Hepatocyte (in vitro differentiated cells): ENCODE measurements at regions not wholly inside any gene's neighbourhood (a gene's known extent, or its start where the extent isn't known, plus 50 kb on each side); places are given as distances from the start of the nearest gene placed in this dataset.

Source experiments
- DNase-seq: peaks from one replicate; pipeline ENCODE4 v3.0.0-alpha.2; 2016; ENCODE audit warnings: low spot score
- H2AFZ ChIP-seq: fragments of 200-600 bp; sonication (generic); 2 replicates; pipeline ENCODE4 v1.6.0; 2016; ENCODE audit warnings: antibody characterized with exemption, mild to moderate bottlenecking
- H3K27ac ChIP-seq: fragments of 200-600 bp; sonication (generic); 2 replicates; pipeline ENCODE4 v1.5.1; 2016; ENCODE audit warnings: mild to moderate bottlenecking
- H3K27me3 ChIP-seq: fragments of 200-600 bp; sonication (generic); 2 replicates; pipeline ENCODE4 v1.6.1; 2016
- H3K36me3 ChIP-seq: fragments of 200-600 bp; sonication (generic); replicated peaks from 2 replicates; pipeline ENCODE4 v1.5.1; 2016; ENCODE audit warnings: low read depth; ENCODE audit not compliant: insufficient read depth
- H3K4me1 ChIP-seq: fragments of 200-600 bp; sonication (generic); 2 replicates; pipeline ENCODE4 v1.5.1; 2016; ENCODE audit warnings: mild to moderate bottlenecking, moderate library complexity; ENCODE audit not compliant: insufficient read depth
- H3K4me2 ChIP-seq: fragments of 200-600 bp; sonication (generic); 2 replicates; pipeline ENCODE4 v1.6.0; 2016
- H3K4me3 ChIP-seq: fragments of 200-600 bp; sonication (generic); 2 replicates; pipeline ENCODE4 v1.5.1; 2016; ENCODE audit warnings: mild to moderate bottlenecking
- H3K79me2 ChIP-seq: fragments of 200-600 bp; sonication (generic); 2 replicates; pipeline ENCODE4 v1.6.0; 2017; ENCODE audit warnings: mild to moderate bottlenecking
- H3K9me2 ChIP-seq: fragments of 200-600 bp; sonication (generic); replicated peaks from 2 replicates; pipeline ENCODE4 v1.6.0; 2017; ENCODE audit warnings: mild to moderate bottlenecking; ENCODE audit not compliant: insufficient read depth
- H3K9me3 ChIP-seq: fragments of 200-600 bp; sonication (generic); 2 replicates; pipeline ENCODE4 v1.5.1; 2016; ENCODE audit warnings: low read depth, mild to moderate bottlenecking
- H4K20me1 ChIP-seq: fragments of 200-600 bp; sonication (generic); 2 replicates; pipeline ENCODE4 v1.6.0; 2016; ENCODE audit warnings: mild to moderate bottlenecking; ENCODE audit not compliant: insufficient read depth, poor library complexity, severe bottlenecking
- CTCF ChIP-seq: fragments of 200-600 bp; sonication (generic); IDR thresholded peaks from 2 replicates; pipeline ENCODE4 v1.5.1; 2016; ENCODE audit warnings: antibody characterized with exemption, mild to moderate bottlenecking; ENCODE audit not compliant: poor library complexity
- EZH2 ChIP-seq: fragments of 200-600 bp; sonication (generic); IDR thresholded peaks from 2 replicates; pipeline ENCODE4 v1.6.1; 2016; ENCODE audit warnings: antibody characterized with exemption, mild to moderate bottlenecking, borderline replicate concordance
- EZH2phosphoT487 ChIP-seq: fragments of 200-600 bp; sonication (generic); IDR thresholded peaks from one replicate; pipeline ENCODE4 v1.6.1; 2018; ENCODE audit warnings: antibody characterized with exemption, mild to moderate bottlenecking, low read depth, moderate library complexity; ENCODE audit not compliant: unreplicated experiment, severe bottlenecking
- WGBS: methylation state at CpG from one replicate; pipeline ENCODE4 v1.1.6; 2016; ENCODE audit warnings: low lambda C conversion rate; ENCODE audit errors: missing lambda C conversion rate; 5-methylcytosine and 5-hydroxymethylcytosine counted together

GRCh38 chr2:18410543-18410942, 149.9 kb downstream of the RDH14 start:
- H3K4me1 ChIP-seq: no peaks in the 10 kb centered on the region
- WGBS: 77% methylated on average over 1 of the region's 1 CpG
- H2AFZ ChIP-seq: no peak overlapping the region
- no peaks in the 10 kb centered on the region for H3K9me2 ChIP-seq
- no peaks in the 10 kb centered on the region for H3K36me3 ChIP-seq
- TF ChIP-seq EZH2phosphoT487 (no peak), EZH2 (no peak), CTCF (peak; percentile 5)
- H3K9me3 ChIP-seq: no peaks in the 10 kb centered on the region
- no peak overlapping the region for H3K4me2 ChIP-seq
- no peaks in the 10 kb centered on the region for H3K27me3 ChIP-seq
- H3K4me3 ChIP-seq: no peak overlapping the region
- no peak for DNase-seq
- no peak overlapping the region for H3K27ac ChIP-seq
- H4K20me1 ChIP-seq: no peaks in the 10 kb centered on the region
- H3K79me2 ChIP-seq: no peaks in the 10 kb centered on the region

GRCh38 chr2:18408638-18409037, 151.8 kb downstream of the RDH14 start:
- Histone ChIP-seq H3K4me2 (no peak overlapping the region), H3K9me2 (no peaks in the 10 kb centered on the region), H3K4me1 (peaks cover 8% of the 10 kb centered on the region), H3K4me3 (no peak overlapping the region), H2AFZ (no peak overlapping the region), H4K20me1 (no peaks in the 10 kb centered on the region), H3K36me3 (no peaks in the 10 kb centered on the region), H3K79me2 (no peaks in the 10 kb centered on the region), H3K27me3 (no peaks in the 10 kb centered on the region), H3K27ac (no peak overlapping the region), H3K9me3 (no peaks in the 10 kb centered on the region)
- no peak for DNase-seq
- 98% methylated on average over 2 of the region's 2 CpGs for WGBS
- no peak for TF ChIP-seq EZH2
- TF ChIP-seq CTCF: no peak
- TF ChIP-seq EZH2phosphoT487: no peak

GRCh38 chr2:18406219-18406618, 154.2 kb downstream of the RDH14 start:
- no peaks in the 10 kb centered on the region for H3K27me3 ChIP-seq
- TF ChIP-seq CTCF: no peak
- no peak for TF ChIP-seq EZH2phosphoT487
- no peak for TF ChIP-seq EZH2
- DNase-seq: no peak
- H3K9me2 ChIP-seq: no peaks in the 10 kb centered on the region
- H3K4me3 ChIP-seq: no peak overlapping the region
- H2AFZ ChIP-seq: no peak overlapping the region
- no peaks in the 10 kb centered on the region for H4K20me1 ChIP-seq
- WGBS: 57% methylated on average over 2 of the region's 2 CpGs
- H3K36me3 ChIP-seq: no peaks in the 10 kb centered on the region
- peaks cover 8% of the 10 kb centered on the region for H3K4me1 ChIP-seq
- no peaks in the 10 kb centered on the region for H3K9me3 ChIP-seq
- no peak overlapping the region for H3K4me2 ChIP-seq
- no peaks in the 10 kb centered on the region for H3K79me2 ChIP-seq
- no peak overlapping the region for H3K27ac ChIP-seq

- H3K9me2 ChIP-seq: no peaks in the 10 kb centered on the region
- peaks cover 8% of the 10 kb centered on the region for H3K4me1 ChIP-seq
- no peaks in the 10 kb centered on the region for H3K27me3 ChIP-seq
- 53% methylated on average over 5 of the region's 5 CpGs for WGBS
- H3K79me2 ChIP-seq: no peaks in the 10 kb centered on the region
- H2AFZ ChIP-seq: no peak overlapping the region
- H3K27ac ChIP-seq: peak overlapping the region; percentile 55
- no peaks in the 10 kb centered on the region for H4K20me1 ChIP-seq
- no peak overlapping the region for H3K4me3 ChIP-seq
- no peak for TF ChIP-seq EZH2phosphoT487
- TF ChIP-seq CTCF: peak; percentile 36
- no peaks in the 10 kb centered on the region for H3K36me3 ChIP-seq
- peak overlapping the region; percentile 31 for H3K4me2 ChIP-seq
- DNase-seq: peak; percentile 14
- no peaks in the 10 kb centered on the region for H3K9me3 ChIP-seq
Observed at GRCh38 chr2:18404708-18405107, 155.7 kb downstream of the RDH14 start.
